Keratinocyte (primary cell): ENCODE measurements at regions not wholly inside any gene's neighbourhood (a gene's known extent, or its start where the extent isn't known, plus 50 kb on each side); places are given as distances from the start of the nearest gene placed in this dataset.

ENCODE experiments used
- DNase-seq: peaks from one replicate; pipeline ENCODE4 v3.0.0-alpha.2; 2011; ENCODE audit warnings: low read depth, missing footprints, low spot score
- FAIRE-seq: peaks from 2 replicates; lab custom pipeline; 2011; peaks lifted over from hg19 to GRCh38; lab: Jason Lieb, UNC
- H2AFZ ChIP-seq: 2 replicates; pipeline ENCODE4 v1.6.0; 2012; ENCODE audit warnings: low read length, control low read depth, inconsistent platforms; ENCODE audit not compliant: control insufficient read depth
- H3K27ac ChIP-seq: 2 replicates; pipeline ENCODE4 v1.5.1; 2011; ENCODE audit warnings: low read length; ENCODE audit not compliant: control insufficient read depth, insufficient read depth
- H3K27me3 ChIP-seq: 3 replicates; pipeline ENCODE4 v1.6.0; 2011; ENCODE audit warnings: low read length; ENCODE audit not compliant: control insufficient read depth, insufficient read depth; ENCODE audit errors: extremely low read depth
- H3K36me3 ChIP-seq, 2 experiments: 2 replicates in 1 of 2; 3 replicates in 1 of 2; pipeline ENCODE4 v1.5.1; 2011; ENCODE audit warnings: low read length in 2 of 2, mild to moderate bottlenecking in 1 of 2; ENCODE audit not compliant: control insufficient read depth in 2 of 2, insufficient read depth in 2 of 2; ENCODE audit errors: extremely low read depth in 1 of 2
- H3K4me1 ChIP-seq: 3 replicates; pipeline ENCODE4 v1.5.1; 2011; ENCODE audit warnings: low read length; ENCODE audit not compliant: control insufficient read depth, insufficient read depth; ENCODE audit errors: extremely low read depth
- H3K4me2 ChIP-seq: 3 replicates; pipeline ENCODE4 v1.6.0; 2011; ENCODE audit warnings: low read depth, low read length; ENCODE audit not compliant: control insufficient read depth, insufficient read depth; ENCODE audit errors: extremely low read depth
- H3K4me3 ChIP-seq, 3 experiments: fragments of 200-600 bp in 1 of 3; sonication (generic) in 1 of 3; 2 replicates in 2 of 3; 3 replicates in 1 of 3; pipeline ENCODE4 v1.5.1; 2011 to 2016; ENCODE audit warnings: low read length in 3 of 3, mild to moderate bottlenecking in 3 of 3, control low read depth in 2 of 3, inconsistent platforms in 1 of 3, low read depth in 1 of 3, mixed read lengths in 1 of 3, mixed run types in 1 of 3, moderate library complexity in 1 of 3; ENCODE audit not compliant: control insufficient read depth in 2 of 3, insufficient read depth in 2 of 3; ENCODE audit errors: extremely low read depth in 1 of 3
- H3K79me2 ChIP-seq: 2 replicates; pipeline ENCODE4 v1.6.0; 2012; ENCODE audit warnings: low read length; ENCODE audit not compliant: control insufficient read depth, insufficient read depth
- H3K9ac ChIP-seq: 3 replicates; pipeline ENCODE4 v1.6.0; 2011; ENCODE audit warnings: low read length; ENCODE audit not compliant: control insufficient read depth, insufficient read depth; ENCODE audit errors: extremely low read depth
- H3K9me1 ChIP-seq: 3 replicates; pipeline ENCODE4 v1.6.0; 2011; ENCODE audit warnings: low read length; ENCODE audit not compliant: control insufficient read depth, insufficient read depth; ENCODE audit errors: extremely low read depth
- H3K9me3 ChIP-seq: 2 replicates; pipeline ENCODE4 v1.5.1; 2012; ENCODE audit warnings: low read depth, low read length; ENCODE audit not compliant: control insufficient read depth
- H4K20me1 ChIP-seq: 3 replicates; pipeline ENCODE4 v1.6.0; 2011; ENCODE audit warnings: low read length; ENCODE audit not compliant: control insufficient read depth, insufficient read depth; ENCODE audit errors: extremely low read depth
- EZH2 ChIP-seq: IDR thresholded peaks from one replicate; pipeline ENCODE4 v1.6.1; 2012; ENCODE audit warnings: inconsistent platforms, mild to moderate bottlenecking, low read length, moderate library complexity
- dilution Hi-C: fragments of 300-500 bp; cut with MboI; formaldehyde crosslinking; loops from one replicate; pipeline ENCODE4 v1.7.0; 2020; ENCODE audit warnings: low sequenced_read_pairs; ENCODE audit not compliant: extremely low pct_ligation_motif_present
- TF ChIP-seq, protein P1 (sequence below), 3 experiments: IDR thresholded peaks in 1 of 3; conservative IDR thresholded peaks in 1 of 3; optimal IDR thresholded peaks in 1 of 3; 2 replicates in 2 of 3; 3 replicates in 1 of 3; pipeline versions ENCODE3 to v1.5.1; 2011; ENCODE audit warnings: low read length in 3 of 3, mild to moderate bottlenecking in 3 of 3, moderate library complexity in 2 of 3, control low read depth in 1 of 3, inconsistent platforms in 1 of 3; ENCODE audit not compliant: insufficient read depth in 2 of 3; ENCODE audit errors: extremely low read depth in 1 of 3

DNA sequence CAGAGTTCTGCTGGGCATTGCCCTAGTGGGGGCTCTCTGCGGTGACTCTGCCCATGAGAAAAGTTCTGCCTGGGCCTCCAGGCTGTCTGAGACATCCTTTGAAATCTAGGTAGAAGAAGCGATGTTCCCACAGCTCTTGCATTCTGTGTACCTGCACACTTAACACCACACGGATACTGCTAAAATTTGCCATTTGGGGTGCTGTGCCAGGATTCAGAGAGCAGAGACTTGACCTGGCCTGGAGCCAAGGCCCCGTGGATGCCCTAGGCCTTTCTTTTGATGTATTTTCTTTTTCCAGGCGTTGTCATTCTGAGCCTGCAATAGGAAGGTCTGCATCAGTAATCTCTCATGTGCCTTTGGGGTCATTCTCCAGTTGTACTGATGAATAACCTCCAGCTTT lies 89.3 kb upstream of the IL12B start:
- H3K79me2 ChIP-seq = no peaks in the 10 kb centered on the region
- H3K27ac ChIP-seq = no peak overlapping the region
- no peak for TF ChIP-seq EZH2
- TF ChIP-seq, protein P1, sequence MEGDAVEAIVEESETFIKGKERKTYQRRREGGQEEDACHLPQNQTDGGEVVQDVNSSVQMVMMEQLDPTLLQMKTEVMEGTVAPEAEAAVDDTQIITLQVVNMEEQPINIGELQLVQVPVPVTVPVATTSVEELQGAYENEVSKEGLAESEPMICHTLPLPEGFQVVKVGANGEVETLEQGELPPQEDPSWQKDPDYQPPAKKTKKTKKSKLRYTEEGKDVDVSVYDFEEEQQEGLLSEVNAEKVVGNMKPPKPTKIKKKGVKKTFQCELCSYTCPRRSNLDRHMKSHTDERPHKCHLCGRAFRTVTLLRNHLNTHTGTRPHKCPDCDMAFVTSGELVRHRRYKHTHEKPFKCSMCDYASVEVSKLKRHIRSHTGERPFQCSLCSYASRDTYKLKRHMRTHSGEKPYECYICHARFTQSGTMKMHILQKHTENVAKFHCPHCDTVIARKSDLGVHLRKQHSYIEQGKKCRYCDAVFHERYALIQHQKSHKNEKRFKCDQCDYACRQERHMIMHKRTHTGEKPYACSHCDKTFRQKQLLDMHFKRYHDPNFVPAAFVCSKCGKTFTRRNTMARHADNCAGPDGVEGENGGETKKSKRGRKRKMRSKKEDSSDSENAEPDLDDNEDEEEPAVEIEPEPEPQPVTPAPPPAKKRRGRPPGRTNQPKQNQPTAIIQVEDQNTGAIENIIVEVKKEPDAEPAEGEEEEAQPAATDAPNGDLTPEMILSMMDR (optimal IDR thresholded peaks at IDR 0.05 in 1 of 3, IDR thresholded peaks at IDR 0.05 in 1 of 3, conservative IDR thresholded peaks at IDR 0.05 in 1 of 3; ENCODE audit: extremely low read depth in 1 of 3, insufficient read depth in 2 of 3, low read length in 3 of 3) = peak in 2 of 3 experiments; percentile 11 to 21
- H3K27me3 ChIP-seq = no peaks in the 10 kb centered on the region
- H3K9me1 ChIP-seq = no peaks in the 10 kb centered on the region
- H3K36me3 ChIP-seq = no peaks in the 10 kb centered on the region
- H2AFZ ChIP-seq = no peak overlapping the region
- FAIRE-seq (no peak), DNase-seq (no peak)
- H4K20me1 ChIP-seq = no peaks in the 10 kb centered on the region
- dilution Hi-C loops = no loop called here
- H3K4me3 ChIP-seq = no peak overlapping the region
- H3K9me3 ChIP-seq = no peaks in the 10 kb centered on the region
- no peak overlapping the region for H3K9ac ChIP-seq
- H3K4me2 ChIP-seq = no peak overlapping the region
- H3K4me1 ChIP-seq = no peaks in the 10 kb centered on the region

DNA sequence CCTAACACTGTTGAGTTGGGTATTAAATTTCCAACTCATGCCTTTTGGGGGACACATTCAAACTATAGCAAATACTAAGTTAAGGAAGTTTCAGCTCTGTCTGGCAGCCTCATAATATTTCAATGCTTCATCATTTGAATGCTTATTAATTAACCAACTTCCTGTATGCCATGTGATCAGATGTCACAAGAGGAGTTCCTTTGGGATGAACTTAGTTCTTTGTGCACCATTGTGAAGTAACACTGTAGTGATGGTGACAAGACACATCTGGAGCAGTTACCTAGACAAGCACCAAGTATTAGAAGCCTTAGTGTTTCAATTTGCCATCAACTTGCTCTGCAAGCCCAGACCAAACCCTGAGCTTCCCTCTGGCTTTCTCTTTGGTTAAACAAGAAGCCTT lies 90.7 kb upstream of the IL12B start:
- H3K79me2 ChIP-seq = no peaks in the 10 kb centered on the region
- no peaks in the 10 kb centered on the region for H3K9me1 ChIP-seq
- TF ChIP-seq, protein P1 (optimal IDR thresholded peaks at IDR 0.05 in 1 of 3, IDR thresholded peaks at IDR 0.05 in 1 of 3, conservative IDR thresholded peaks at IDR 0.05 in 1 of 3; ENCODE audit: extremely low read depth in 1 of 3, insufficient read depth in 2 of 3, low read length in 3 of 3) = no peak
- TF ChIP-seq EZH2 = no peak
- no peak overlapping the region for H3K9ac ChIP-seq
- no peak overlapping the region for H3K4me3 ChIP-seq
- H2AFZ ChIP-seq = no peak overlapping the region
- no peak for DNase-seq
- H4K20me1 ChIP-seq = no peaks in the 10 kb centered on the region
- no peaks in the 10 kb centered on the region for H3K36me3 ChIP-seq
- FAIRE-seq = peak; percentile 9
- dilution Hi-C loops = no loop called here
- no peaks in the 10 kb centered on the region for H3K9me3 ChIP-seq
- no peaks in the 10 kb centered on the region for H3K27me3 ChIP-seq
- H3K27ac ChIP-seq = no peak overlapping the region
- H3K4me1 ChIP-seq = no peaks in the 10 kb centered on the region
- H3K4me2 ChIP-seq = no peak overlapping the region
